HFF-Myc (cell line): ENCODE measurements at regions not wholly inside any gene's neighbourhood (a gene's known extent, or its start where the extent isn't known, plus 50 kb on each side); places are given as distances from the start of the nearest gene placed in this dataset.

Experiments
- DNase-seq: peaks from one replicate; pipeline ENCODE4 v3.0.0-alpha.2; 2011; ENCODE audit warnings: low read depth; ENCODE audit errors: extremely low read depth
- H3K4me3 ChIP-seq: replicated peaks from 2 replicates; pipeline ENCODE4 v1.5.1; 2011; ENCODE audit warnings: low read depth, mild to moderate bottlenecking, control low read depth, low read length
- CTCF ChIP-seq: IDR thresholded peaks from 2 replicates; pipeline ENCODE4 v1.5.1; 2012; ENCODE audit warnings: mild to moderate bottlenecking, low read depth, low read length, control low read depth; ENCODE audit errors: missing control alignments

- DNase-seq, result no peak
- TF ChIP-seq CTCF, result no peak
Observed at GRCh38 chr2:217075268-217076057, 215.6 kb upstream of the TNP1 start.

GRCh38 chr2:217074576-217075255 is 214.9 kb upstream of the TNP1 start:
- DNase-seq, result no peak
- no peak overlapping the region for H3K4me3 ChIP-seq
- TF ChIP-seq CTCF, result no peak

More at GRCh38 chr2:217075268-217076057, 215.6 kb upstream of the TNP1 start:
- no peak overlapping the region for H3K4me3 ChIP-seq

DNA sequence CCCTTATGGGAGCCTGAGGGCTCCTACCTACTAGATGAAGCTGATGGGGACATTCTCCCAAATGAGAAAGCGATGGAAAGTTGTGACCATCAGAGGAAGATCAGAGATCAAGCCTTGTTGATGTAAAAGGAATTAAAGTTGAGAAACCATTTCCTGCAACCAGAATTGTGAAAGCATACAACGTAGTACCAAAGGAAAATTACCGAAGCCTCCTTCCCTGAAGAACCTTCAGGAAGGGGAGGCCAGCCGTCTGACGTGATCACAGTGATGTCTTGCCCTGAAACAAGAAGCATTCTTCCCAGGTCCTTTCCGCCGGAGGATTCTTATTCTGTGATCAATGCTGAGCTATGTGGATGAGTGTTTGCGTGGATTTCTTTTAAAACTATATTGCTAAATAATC is 211.6 kb upstream of the TNP1 start:
- no peak for TF ChIP-seq CTCF
- no peak for DNase-seq
- H3K4me3 ChIP-seq, result no peak overlapping the region

DNA sequence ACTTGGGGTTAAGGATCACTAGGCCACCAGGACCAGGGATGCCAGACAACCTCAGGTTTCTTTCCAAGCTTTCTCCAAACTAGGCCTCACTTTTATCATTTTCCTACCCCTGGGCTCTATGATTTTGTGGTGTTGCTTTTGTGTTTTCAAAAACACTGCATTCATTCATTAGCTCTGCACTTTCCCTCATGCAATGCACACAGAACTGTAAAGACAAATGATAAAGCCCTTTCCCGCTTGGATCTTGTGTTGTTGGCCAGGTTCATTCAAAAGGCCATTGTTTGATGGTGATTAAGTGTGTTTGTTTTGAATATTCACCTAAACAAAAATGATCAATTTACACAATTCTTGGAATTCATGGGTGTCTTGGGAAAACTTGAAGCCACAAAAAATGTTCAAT is 210.7 kb upstream of the TNP1 start:
- no peak for DNase-seq
- no peak overlapping the region for H3K4me3 ChIP-seq
- no peak for TF ChIP-seq CTCF

DNA sequence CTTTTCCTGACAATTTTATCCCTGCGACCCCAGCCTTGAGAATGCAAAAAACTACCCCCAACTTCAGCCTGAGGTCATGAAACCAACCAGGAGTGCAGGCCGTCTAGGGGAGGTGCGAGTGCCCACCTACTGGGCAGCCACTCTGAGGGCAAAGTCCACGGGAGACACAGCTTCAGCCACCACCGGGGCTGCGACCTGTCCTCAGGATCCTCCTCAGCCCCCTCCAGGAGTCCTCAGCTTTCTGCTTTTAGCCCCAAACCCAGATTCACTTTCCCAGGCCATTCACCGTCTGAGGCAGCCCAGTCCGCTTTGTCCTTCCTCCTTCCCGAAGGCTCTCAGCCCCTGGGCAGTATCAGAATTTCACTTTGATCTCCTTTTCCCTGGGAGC is 210.2 kb upstream of the TNP1 start:
- DNase-seq, result no peak
- no peak for TF ChIP-seq CTCF
- no peak overlapping the region for H3K4me3 ChIP-seq

DNA sequence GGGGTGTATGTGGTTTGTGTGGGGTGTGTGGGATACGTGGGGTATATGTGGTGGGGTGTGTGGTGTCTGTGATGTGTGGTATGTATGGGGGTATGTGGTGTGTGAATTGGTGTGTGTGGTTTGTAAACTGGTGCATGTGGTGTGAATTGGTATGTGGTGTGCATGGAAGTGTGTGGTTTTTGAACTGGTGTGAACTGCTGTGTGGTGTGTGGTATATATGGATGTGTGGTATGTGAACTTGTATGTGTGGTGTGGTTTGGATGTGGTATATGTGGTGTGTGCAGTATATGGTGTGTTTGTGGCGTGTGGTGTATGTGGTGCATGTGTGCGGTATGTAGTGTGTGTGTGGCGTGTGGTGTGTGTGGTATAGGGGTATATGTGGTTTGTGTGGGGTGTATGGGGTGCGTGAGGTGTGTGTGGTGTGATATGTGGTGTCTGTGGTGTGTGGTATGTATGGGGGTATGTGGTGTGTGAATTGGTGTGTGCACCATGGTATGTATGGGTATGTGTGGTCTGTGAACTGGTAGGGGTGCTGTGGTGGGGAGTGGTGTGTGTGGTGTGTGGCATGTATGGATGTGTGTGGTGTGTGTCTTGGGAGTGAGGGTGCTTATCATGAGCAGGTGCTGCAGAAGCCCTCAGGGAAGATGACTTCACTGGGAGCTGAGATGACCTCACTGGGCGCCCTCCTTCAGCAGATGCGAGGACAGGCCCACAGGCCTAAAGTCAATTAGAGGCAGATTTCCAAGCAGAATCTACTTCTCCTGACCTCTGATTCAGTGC is 209.6 kb upstream of the TNP1 start:
- TF ChIP-seq CTCF, result no peak
- H3K4me3 ChIP-seq, result no peak overlapping the region
- DNase-seq, result no peak
